ENCODE measurements at regions not wholly inside any gene's neighbourhood (a gene's known extent, or its start where the extent isn't known, plus 50 kb on each side); places are given as distances from the start of the nearest gene placed in this dataset.
"Not testable (repeated sequence)": the region's sequence is repeated elsewhere in the genome, so short reads cannot be mapped to it uniquely, and the experiment has no call there.

DNA sequence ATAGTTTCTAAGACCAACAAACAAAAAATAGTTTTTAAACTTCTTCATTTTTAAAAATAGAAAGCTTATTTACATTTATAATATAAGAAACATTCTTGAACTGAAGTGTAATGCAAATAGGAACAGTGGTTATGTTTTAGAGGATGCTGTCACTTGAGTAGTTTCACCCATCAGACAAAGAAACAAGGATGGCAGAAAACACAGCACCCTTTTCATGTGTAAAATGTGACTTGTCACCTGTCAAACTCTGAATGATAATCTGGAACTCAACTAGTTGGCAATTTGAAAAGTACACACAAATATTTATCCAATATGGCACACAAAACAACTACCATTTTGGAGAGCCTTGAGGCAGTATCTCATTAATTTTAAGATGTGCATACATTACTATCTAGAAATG lies 816.0 kb downstream of the TSN start:
- H3K9me3 Mint-ChIP-seq; H3K36me3 Mint-ChIP-seq; DNase-seq (ENCODE audit: low spot score in 2 of 2); ATAC-seq; H3K27ac Mint-ChIP-seq: not testable (repeated sequence)

DNA sequence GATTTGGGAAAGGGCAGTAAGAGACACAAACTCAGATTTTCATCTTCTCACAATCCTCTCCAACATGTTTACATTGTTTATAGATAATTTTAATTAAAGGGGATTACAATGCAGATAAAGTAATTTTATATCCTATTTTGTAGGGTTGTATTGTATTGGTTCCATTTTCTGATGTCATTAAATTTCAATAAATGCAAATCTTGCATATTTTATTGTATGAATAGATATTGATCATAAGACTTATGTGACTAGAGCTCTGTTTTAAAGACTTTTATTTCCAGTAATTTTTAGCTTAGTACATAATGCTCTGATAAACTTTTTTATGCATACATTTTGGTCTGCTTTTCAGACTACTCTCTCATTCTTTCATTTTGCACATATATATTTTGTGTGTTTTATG lies 819.6 kb downstream of the TSN start:
- Mint-ChIP-seq H3K36me3 (no peaks in the 10 kb centered on the region), H3K27ac (no peak overlapping the region), H3K9me3 (peaks cover 8% of the 10 kb centered on the region in 2 donors)
- no peak for DNase-seq (ENCODE audit: low spot score in 2 of 2)
- ATAC-seq, result no peak

DNA sequence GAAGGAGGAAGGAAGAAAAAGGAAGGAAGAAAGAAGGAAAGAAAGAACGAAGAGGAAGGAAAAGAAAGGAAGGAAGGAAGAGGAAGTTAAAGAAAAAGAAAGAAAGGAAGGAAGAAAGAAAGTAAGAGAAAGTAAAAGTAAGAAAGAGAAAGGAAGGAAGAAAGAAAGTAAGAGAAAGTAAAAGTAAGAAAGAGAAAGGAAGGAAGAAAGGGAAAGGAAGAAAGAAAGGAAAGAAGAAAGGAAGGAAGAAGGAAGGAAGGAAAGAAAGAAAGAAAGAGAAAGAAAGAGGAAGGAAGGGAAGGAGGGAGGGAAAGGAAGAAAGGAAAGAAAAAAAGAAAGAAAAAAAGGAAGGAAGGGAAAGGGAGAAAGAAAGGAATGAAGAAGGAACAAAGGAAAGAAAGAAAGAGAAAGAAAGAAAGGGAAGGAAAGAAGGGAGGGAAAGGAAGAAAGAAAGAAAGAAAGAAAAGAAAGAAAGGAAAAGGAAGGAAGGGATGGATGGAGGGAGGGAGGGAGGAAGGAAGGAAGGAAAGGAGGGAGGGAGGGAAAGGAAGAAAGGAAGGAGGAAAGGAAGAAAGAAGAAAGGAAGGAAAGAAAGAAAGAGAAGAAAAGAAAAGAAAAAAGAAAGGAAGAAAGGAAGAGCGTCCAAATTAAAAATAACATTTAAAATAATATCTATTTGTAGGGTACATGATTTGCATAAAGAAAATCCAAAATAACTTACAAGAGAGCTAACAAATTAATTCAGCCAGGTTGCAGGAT lies 827.9 kb downstream of the TSN start:
- no peak overlapping the region for H3K27ac Mint-ChIP-seq
- H3K36me3 Mint-ChIP-seq, result no peaks in the 10 kb centered on the region
- peaks cover 9 to 17% of the 10 kb centered on the region in 2 donors for H3K9me3 Mint-ChIP-seq
- ATAC-seq (no peak), DNase-seq (ENCODE audit: low spot score in 2 of 2) (no peak)

DNA sequence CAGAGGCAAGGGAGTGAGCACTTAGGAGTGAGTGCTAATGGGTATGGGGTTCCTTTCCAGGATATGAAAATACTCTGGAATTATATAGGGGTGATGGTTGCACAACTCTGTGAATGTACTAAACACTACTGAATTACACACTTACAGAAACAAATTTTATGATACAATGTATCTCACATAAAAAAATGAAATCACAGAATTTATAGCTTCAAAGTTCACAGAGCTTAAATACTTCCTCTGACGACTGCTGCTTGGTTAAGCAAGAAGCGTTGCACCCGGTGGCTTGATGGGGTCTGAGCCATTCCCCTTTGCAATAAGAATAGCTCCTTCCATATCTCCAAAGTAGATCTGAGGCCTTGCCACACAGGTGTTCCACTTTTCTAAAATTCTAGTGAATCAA lies 835.1 kb downstream of the TSN start:
- DNase-seq (ENCODE audit: low spot score in 2 of 2), result no peak
- H3K9me3 Mint-ChIP-seq, result peaks cover 23 to 28% of the 10 kb centered on the region in 2 donors
- H3K36me3 Mint-ChIP-seq, result no peaks in the 10 kb centered on the region
- H3K27ac Mint-ChIP-seq, result no peak overlapping the region
- ATAC-seq, result no peak

DNA sequence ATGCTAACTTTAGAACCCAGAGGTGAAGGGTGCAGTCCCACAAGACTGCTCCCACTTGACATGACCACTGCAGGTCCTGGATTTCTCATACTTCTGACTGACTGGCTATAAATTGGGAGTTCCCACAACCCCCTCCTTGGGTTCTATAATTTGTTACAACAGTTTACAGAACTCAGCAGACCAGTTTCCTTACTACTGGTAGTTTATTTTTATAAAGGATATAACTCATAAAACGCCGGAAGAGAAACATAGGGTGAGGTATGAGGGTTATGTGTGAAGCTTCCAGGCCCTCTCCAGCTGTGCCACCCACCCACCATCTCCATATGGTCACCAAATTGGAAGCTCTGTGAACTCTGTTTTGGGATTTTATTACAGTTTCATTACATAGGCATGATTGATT lies 839.6 kb downstream of the TSN start:
- peaks cover 14 to 15% of the 10 kb centered on the region in 2 donors for H3K9me3 Mint-ChIP-seq
- ATAC-seq, result no peak
- no peak for DNase-seq (ENCODE audit: low spot score in 2 of 2)
- no peaks in the 10 kb centered on the region for H3K36me3 Mint-ChIP-seq
- H3K27ac Mint-ChIP-seq, result no peak overlapping the region

DNA sequence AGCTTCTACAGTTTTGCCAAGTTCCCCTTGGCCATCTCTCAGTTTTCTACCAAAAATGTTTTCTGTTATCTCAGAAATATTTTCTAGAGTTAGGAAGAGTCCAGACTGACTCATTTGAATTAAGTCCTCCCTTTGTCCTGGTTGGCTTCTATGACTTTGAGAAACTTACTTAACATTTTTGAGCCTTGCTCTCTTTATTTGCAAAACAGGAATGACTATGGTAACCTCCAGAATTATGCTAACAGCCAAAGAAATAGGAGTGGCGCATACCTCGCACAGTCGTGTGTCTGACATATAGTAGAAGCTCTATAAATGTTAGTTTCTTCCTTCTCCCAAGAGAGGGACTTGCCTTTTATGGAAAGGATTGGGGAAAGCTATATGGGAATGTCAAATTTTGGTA lies 841.1 kb downstream of the TSN start:
- no peaks in the 10 kb centered on the region for H3K36me3 Mint-ChIP-seq
- ATAC-seq, result no peak
- H3K27ac Mint-ChIP-seq, result no peak overlapping the region

DNA sequence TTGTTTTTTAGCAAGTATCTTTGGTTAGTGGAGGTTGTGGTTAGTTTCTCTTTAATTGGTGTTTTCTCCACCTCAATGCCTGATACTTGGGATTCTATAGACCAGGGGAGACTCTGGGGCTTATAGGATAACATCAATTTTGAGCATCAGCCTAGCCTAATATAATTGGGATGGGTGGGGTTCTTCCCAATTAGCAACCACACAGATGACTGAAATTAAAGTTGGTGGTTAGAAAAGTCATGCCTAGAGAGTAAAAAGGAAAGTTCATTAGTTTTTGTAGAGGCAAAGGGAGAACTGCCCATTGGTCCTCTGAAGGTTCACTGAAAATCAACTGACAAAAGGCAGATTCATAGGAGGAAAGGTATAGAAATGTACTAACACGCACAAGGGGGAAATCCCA lies 843.3 kb downstream of the TSN start:
- no peak for DNase-seq (ENCODE audit: low spot score in 2 of 2)
- Mint-ChIP-seq H3K27ac (no peak overlapping the region), H3K9me3 (peaks cover 3 to 4% of the 10 kb centered on the region in 2 donors), H3K36me3 (no peaks in the 10 kb centered on the region)
- ATAC-seq, result no peak

More for the DNA sequence above, 841.1 kb downstream of the TSN start:
- no peak for DNase-seq (ENCODE audit: low spot score in 2 of 2)
- H3K9me3 Mint-ChIP-seq, result peaks cover 12 to 14% of the 10 kb centered on the region in 2 donors

DNA sequence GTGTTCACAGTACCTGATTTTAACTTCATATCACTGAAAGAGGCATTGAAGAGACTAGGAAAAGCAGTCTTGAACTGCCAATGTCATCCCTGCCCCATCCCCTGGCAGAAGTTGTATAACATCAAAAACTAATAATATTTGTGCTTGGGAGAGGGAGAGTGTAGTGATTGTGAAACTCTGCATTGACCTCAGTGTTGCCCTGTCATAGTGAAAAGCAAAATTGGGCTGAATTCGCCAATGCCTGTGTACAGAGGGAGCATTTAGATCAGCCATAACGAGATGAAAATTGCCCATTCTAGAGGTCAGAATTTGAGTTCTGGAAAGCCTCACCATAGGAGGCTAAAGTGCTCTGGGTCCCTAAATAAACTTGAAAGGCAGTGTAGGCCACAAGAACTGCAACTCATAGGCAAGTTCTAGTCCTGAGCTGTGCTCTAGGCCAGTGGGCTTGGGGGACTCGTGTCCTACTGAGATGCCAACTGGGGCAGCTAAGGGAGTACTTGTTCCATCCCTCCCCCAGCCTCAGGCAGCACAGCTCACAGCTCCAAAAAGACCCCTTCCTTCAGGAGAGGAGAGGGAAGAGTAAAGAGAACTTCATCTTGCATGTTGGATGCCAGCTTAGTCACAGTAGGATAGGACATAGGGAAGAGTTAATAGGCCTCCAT lies 855.6 kb downstream of the TSN start:
- no peak for DNase-seq (ENCODE audit: low spot score in 2 of 2)
- H3K36me3 Mint-ChIP-seq, result no peaks in the 10 kb centered on the region
- peaks cover 7 to 16% of the 10 kb centered on the region in 2 donors for H3K9me3 Mint-ChIP-seq

DNA sequence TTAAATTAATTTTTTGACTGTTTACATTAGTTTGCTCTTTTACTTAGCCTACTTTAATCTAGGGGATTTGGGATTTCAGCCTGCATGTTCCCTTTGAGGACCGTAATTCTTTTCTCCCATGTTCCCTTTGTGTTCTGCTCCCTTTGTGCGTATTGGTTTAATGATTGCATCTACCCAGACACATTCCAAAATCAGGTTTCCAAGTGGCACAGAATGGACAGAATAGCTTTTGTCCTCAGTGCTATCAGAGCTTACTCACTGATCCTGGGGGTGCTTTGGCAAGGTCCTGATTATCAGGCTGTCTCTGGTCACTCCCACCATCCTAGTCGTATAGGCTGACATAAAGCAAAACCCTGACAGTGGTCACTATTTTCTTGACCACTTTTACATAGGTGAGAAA lies 867.5 kb downstream of the TSN start:
- Mint-ChIP-seq H3K36me3 (peaks cover 0 to 5% of the 10 kb centered on the region in 2 donors), H3K27ac (no peak overlapping the region), H3K9me3 (peaks cover 24 to 27% of the 10 kb centered on the region in 2 donors)
- DNase-seq (ENCODE audit: low spot score in 2 of 2), result no peak
- ATAC-seq, result no peak

More for the DNA sequence above, 855.6 kb downstream of the TSN start:
- no peak overlapping the region for H3K27ac Mint-ChIP-seq
- ATAC-seq, result no peak

DNA sequence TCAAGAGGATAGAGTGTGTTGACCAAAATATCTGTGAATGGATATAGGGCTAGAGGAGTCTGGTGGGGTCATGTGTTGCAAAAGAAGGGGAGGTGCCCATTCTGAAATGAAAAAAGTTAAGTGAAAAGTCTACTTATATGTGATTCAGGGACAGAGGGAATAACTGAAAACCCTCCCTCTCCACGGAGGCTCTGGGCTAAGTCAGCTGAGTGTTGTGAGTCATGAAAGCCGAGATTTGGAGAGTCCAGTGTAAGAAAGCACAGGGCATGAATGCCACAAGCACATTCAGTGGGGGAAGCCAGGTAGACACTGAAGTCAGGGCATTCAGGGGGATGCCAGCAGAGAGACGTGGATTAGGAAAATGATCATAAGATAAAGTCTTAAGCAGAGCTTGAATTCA lies 871.9 kb downstream of the TSN start:
- no peak for DNase-seq (ENCODE audit: low spot score in 2 of 2)
- H3K36me3 Mint-ChIP-seq, result no peaks in the 10 kb centered on the region
- ATAC-seq, result no peak
- no peak overlapping the region for H3K27ac Mint-ChIP-seq
- H3K9me3 Mint-ChIP-seq, result peaks cover 16 to 20% of the 10 kb centered on the region in 2 donors

DNA sequence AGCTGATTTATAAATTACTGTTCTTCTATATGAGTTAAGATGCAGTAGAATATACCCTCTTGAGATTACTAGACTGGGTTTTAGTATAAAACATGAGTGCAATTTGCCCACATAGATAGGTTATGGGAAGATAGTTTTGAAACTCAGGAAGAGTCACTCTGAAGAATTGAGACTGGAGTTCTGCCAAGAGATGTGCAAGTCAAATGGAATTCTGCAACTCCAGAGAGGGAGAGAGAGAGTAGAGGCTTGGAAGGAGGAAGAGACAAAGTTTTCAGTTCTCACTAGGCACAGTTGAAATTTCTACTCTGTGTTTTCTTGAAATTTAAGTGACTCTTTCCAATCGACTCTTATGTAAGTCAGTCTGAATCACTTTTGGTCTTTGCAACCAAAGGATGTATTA lies 878.8 kb downstream of the TSN start:
- Mint-ChIP-seq H3K36me3 (no peaks in the 10 kb centered on the region), H3K9me3 (peaks cover 9 to 13% of the 10 kb centered on the region in 2 donors), H3K27ac (no peak overlapping the region)
- ATAC-seq (no peak), DNase-seq (ENCODE audit: low spot score in 2 of 2) (no peak)

DNA sequence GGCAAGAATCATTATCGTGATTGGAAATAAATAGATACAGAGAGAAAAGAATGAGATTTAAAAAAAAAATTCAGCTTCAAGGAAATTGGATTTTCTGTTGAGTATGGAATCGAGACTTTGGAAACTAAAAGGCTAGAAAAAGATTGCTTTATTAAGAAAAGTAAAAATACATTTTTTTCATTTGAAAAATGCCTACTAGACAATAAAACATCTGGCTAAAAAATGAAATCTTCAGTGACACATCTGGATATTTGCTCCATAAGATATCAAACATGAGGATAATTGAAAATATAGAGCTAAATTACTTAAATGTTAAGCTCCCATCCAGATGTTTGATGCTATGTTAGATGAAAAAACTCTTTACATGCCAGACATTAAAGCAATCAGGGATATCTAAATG lies 879.5 kb downstream of the TSN start:
- Mint-ChIP-seq H3K27ac (no peak overlapping the region), H3K36me3 (no peaks in the 10 kb centered on the region), H3K9me3 (peaks cover 6 to 11% of the 10 kb centered on the region in 2 donors)
- ATAC-seq (no peak), DNase-seq (ENCODE audit: low spot score in 2 of 2) (no peak)

DNA sequence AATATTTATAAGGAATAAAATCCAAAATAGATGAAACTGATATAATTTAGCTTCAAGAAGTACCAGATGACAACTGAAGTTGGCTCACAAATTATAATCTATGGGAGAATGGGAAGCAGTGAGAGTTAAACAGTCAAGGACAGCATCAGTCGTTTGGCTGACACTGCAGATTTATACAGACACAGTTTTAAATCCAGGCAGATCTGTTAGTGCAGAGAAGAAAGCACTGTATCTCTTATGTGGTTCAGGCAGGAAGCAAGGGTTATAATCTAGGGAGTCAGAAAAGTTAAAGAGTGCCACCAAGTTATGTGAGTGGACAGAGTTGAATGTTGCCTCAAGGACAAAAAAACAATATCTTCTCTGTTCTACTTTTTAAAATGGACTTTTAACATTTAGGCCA lies 880.2 kb downstream of the TSN start:
- no peak for DNase-seq (ENCODE audit: low spot score in 2 of 2)
- no peak overlapping the region for H3K27ac Mint-ChIP-seq
- no peak for ATAC-seq
- H3K9me3 Mint-ChIP-seq, result peaks cover 6 to 11% of the 10 kb centered on the region in 2 donors
- no peaks in the 10 kb centered on the region for H3K36me3 Mint-ChIP-seq

DNA sequence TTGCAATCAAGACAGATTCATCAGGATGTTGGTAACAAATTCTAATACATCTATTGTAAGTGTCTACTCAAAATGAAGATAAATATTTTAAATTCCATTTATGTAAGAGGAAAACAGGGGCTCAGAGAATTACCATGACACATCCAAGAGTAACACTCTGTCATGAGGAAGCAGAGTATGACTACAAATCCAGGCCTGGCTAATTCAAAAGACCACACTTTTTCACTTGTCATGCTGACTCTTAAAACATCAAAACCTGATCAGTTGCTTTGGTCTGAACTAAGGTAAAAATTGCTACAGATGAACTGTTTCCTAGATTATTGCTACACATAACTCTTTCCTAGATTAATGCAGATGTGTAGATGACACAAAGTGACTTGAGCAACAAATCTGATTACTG lies 880.6 kb downstream of the TSN start:
- H3K27ac Mint-ChIP-seq, result no peak overlapping the region
- no peaks in the 10 kb centered on the region for H3K36me3 Mint-ChIP-seq
- ATAC-seq (no peak), DNase-seq (ENCODE audit: low spot score in 2 of 2) (no peak)
- H3K9me3 Mint-ChIP-seq, result peaks cover 6 to 11% of the 10 kb centered on the region in 2 donors

DNA sequence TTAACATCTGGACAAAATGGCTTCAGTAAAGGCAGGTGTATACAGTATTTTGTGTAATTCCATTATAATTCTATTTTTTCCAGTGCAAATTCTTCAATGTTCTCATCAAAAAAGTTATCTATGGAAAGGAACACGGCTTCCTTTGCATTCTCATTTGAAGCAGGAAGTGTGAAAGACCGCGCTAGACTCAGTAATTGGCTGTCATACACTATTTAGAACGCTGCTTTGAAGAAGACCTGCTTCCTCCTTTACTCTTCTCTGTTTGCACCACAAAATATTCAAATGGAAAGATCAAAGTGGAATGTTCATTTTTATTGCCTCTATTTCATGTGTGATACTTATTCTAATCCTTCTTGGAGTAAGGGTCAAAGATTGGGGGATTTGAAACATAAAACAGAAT lies 883.7 kb downstream of the TSN start:
- Mint-ChIP-seq H3K9me3 (peaks cover 3 to 7% of the 10 kb centered on the region in 2 donors), H3K27ac (no peak overlapping the region), H3K36me3 (no peaks in the 10 kb centered on the region)
- DNase-seq (ENCODE audit: low spot score in 2 of 2) (no peak), ATAC-seq (no peak)

DNA sequence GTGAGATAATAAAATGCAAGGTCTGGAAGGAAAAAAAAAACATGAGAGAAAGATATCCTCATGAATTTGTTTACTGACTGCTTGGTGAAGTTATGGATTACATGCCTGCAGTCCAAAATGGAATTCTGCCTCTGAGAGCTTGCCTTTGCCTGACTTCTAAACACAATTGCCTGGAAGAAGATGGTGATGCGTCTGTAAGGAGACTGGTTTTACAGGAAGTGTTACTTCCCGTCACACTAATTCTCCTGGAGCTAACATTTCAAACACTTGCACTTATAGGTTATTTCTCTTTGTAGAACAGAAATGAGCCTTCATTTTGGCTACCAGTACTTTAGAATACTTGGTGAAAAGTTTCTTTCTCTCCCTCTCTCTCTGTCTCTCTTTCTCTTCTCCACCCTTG lies 884.3 kb downstream of the TSN start:
- DNase-seq (ENCODE audit: low spot score in 2 of 2) (no peak), ATAC-seq (no peak)
- H3K36me3 Mint-ChIP-seq, result no peaks in the 10 kb centered on the region
- H3K9me3 Mint-ChIP-seq, result peaks cover 3 to 7% of the 10 kb centered on the region in 2 donors
- H3K27ac Mint-ChIP-seq, result no peak overlapping the region

DNA sequence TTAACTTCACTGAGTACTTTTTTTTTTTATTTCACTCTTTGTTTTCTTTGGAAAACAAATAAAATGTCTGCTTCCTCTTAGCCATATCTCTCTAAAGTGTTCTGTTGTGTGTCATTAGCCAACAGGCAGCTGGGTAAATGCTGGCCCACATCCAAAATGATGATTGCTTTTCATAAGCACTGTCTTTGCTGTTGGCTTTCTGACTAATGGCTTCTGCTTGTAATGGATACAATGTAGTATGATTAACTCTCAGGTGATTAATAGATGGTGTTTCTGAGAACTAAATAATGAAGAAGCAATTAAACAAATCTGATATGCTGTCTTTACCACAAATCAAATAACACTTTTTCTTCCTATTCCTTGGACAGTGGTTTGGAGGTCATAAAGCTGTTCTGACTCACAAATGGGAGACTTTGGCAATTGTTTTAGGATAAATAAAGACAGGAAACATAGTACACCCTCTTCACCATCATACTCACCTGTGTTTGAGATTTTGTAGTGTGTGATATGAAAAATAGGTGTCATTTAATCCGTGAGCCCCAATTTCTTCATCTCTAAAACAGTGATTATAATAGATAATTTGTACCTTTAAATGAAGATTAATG lies 888.4 kb downstream of the TSN start:
- Mint-ChIP-seq H3K27ac (no peak overlapping the region), H3K9me3 (peaks cover 0 to 7% of the 10 kb centered on the region in 2 donors), H3K36me3 (no peaks in the 10 kb centered on the region)
- DNase-seq (ENCODE audit: low spot score in 2 of 2) (no peak), ATAC-seq (no peak)
